ENCODE measurements at regions not wholly inside any gene's neighbourhood (a gene's known extent, or its start where the extent isn't known, plus 50 kb on each side); places are given as distances from the start of the nearest gene placed in this dataset.

- Histone ChIP-seq H3K36me3 (no peaks in the 10 kb centered on the region), H3K4me3 (no peak overlapping the region), H3K9me3 (peaks cover 0 to 8% of the 10 kb centered on the region in 2 donors), H3K4me1 (no peaks in the 10 kb centered on the region), H3K27ac (no peak overlapping the region), H3K27me3 (no peaks in the 10 kb centered on the region)
- intact Hi-C loops (cut with DNase I) = no loop called here
- no peak for DNase-seq (ENCODE audit: low spot score in 2 of 2)
- no peak for TF ChIP-seq CTCF (IDR thresholded peaks at IDR 0.05)
Measured at GRCh38 chr18:1917569-1917968, 653.7 kb downstream of the METTL4 start.

- Histone ChIP-seq H3K9me3 (no peaks in the 10 kb centered on the region), H3K27me3 (no peaks in the 10 kb centered on the region), H3K36me3 (no peaks in the 10 kb centered on the region), H3K4me1 (no peaks in the 10 kb centered on the region), H3K4me3 (no peak overlapping the region), H3K27ac (no peak overlapping the region)
- no peak for DNase-seq (ENCODE audit: low spot score in 2 of 2)
- no peak for TF ChIP-seq CTCF (IDR thresholded peaks at IDR 0.05)
- intact Hi-C loops (cut with DNase I) = no loop called here
Measured at GRCh38 chr18:1922066-1922465, 649.2 kb downstream of the METTL4 start.

GRCh38 chr18:1928711-1929110, 642.6 kb downstream of the METTL4 start:
- no peak for DNase-seq (ENCODE audit: low spot score in 2 of 2)
- no peak for TF ChIP-seq CTCF (IDR thresholded peaks at IDR 0.05)
- Histone ChIP-seq H3K4me3 (no peak overlapping the region), H3K27me3 (no peaks in the 10 kb centered on the region), H3K9me3 (no peaks in the 10 kb centered on the region), H3K36me3 (no peaks in the 10 kb centered on the region), H3K4me1 (no peaks in the 10 kb centered on the region), H3K27ac (no peak overlapping the region)
- intact Hi-C loops (cut with DNase I) = no loop called here

GRCh38 chr18:1929720-1930119, 641.6 kb downstream of the METTL4 start:
- no peak for TF ChIP-seq CTCF (IDR thresholded peaks at IDR 0.05)
- DNase-seq (ENCODE audit: low spot score in 2 of 2) = no peak
- Histone ChIP-seq H3K4me1 (no peaks in the 10 kb centered on the region), H3K4me3 (no peak overlapping the region), H3K36me3 (no peaks in the 10 kb centered on the region), H3K9me3 (no peaks in the 10 kb centered on the region), H3K27ac (no peak overlapping the region), H3K27me3 (no peaks in the 10 kb centered on the region)
- intact Hi-C loops (cut with DNase I) = loop anchor here (10.0 kb wide), 1 partner anchor 65 kb away; no protein-coding TSS in a partner anchor

GRCh38 chr18:1930291-1931270, 640.7 kb downstream of the METTL4 start:
- DNase-seq (ENCODE audit: low spot score in 2 of 2) = no peak
- Histone ChIP-seq H3K27me3 (no peaks in the 10 kb centered on the region), H3K4me3 (no peak overlapping the region), H3K4me1 (no peaks in the 10 kb centered on the region), H3K27ac (no peak overlapping the region), H3K9me3 (no peaks in the 10 kb centered on the region), H3K36me3 (no peaks in the 10 kb centered on the region)
- intact Hi-C loops (cut with DNase I) = loop anchor here (10.0 kb wide), 1 partner anchor 64 kb away; no protein-coding TSS in a partner anchor
- no peak for TF ChIP-seq CTCF (IDR thresholded peaks at IDR 0.05)

Data from ascending aorta (tissue), 2 donors.